ENCODE measurements at regions not wholly inside any gene's neighbourhood (a gene's known extent, or its start where the extent isn't known, plus 50 kb on each side); places are given as distances from the start of the nearest gene placed in this dataset.

GRCh38 chr13:22369840-22370239, 699.0 kb downstream of the FGF9 start:
- DNase-seq, result no peak

GRCh38 chr13:22372261-22372660, 701.4 kb downstream of the FGF9 start:
- DNase-seq, result no peak

GRCh38 chr13:22375151-22375550, 704.3 kb downstream of the FGF9 start:
- DNase-seq, result no peak

GRCh38 chr13:22387899-22388298, 717.0 kb downstream of the FGF9 start:
- no peak for DNase-seq

GRCh38 chr13:22399801-22400420, 729.0 kb downstream of the FGF9 start:
- DNase-seq, result no peak

- DNase-seq, result no peak
Measured at GRCh38 chr13:22402682-22403081, 731.8 kb downstream of the FGF9 start.

- DNase-seq, result no peak
Measured at GRCh38 chr13:22403144-22403543, 732.3 kb downstream of the FGF9 start.

- no peak for DNase-seq
Measured at GRCh38 chr13:22405891-22406290, 735.0 kb downstream of the FGF9 start.

GRCh38 chr13:22412452-22412851, 741.6 kb downstream of the FGF9 start:
- no peak for DNase-seq

- no peak for DNase-seq
Measured at GRCh38 chr13:22422023-22422422, 751.1 kb downstream of the FGF9 start.

- no peak for DNase-seq
Measured at GRCh38 chr13:22422712-22423111, 751.8 kb downstream of the FGF9 start.

GRCh38 chr13:22423261-22423660, 752.4 kb downstream of the FGF9 start:
- DNase-seq, result no peak

- no peak for DNase-seq
Measured at GRCh38 chr13:22425087-22425486, 754.2 kb downstream of the FGF9 start.

GRCh38 chr13:22427066-22427465, 753.7 kb upstream of the SGCG start:
- no peak for DNase-seq

GRCh38 chr13:22427783-22428182, 753.0 kb upstream of the SGCG start:
- no peak for DNase-seq

- DNase-seq, result no peak
Measured at GRCh38 chr13:22428188-22428828, 752.5 kb upstream of the SGCG start.

GRCh38 chr13:22432690-22433089, 748.1 kb upstream of the SGCG start:
- DNase-seq, result no peak

- DNase-seq, result no peak
Measured at GRCh38 chr13:22447132-22447886, 733.5 kb upstream of the SGCG start.

GRCh38 chr13:22449251-22449650, 731.5 kb upstream of the SGCG start:
- DNase-seq, result no peak

GRCh38 chr13:22451327-22451741, 729.4 kb upstream of the SGCG start:
- DNase-seq, result no peak

- DNase-seq, result peak; percentile 8 to 29
Measured at GRCh38 chr13:22454586-22454985, 726.2 kb upstream of the SGCG start.

GRCh38 chr13:22455036-22455435, 725.7 kb upstream of the SGCG start:
- peak in 1 of 2 experiments; percentile 8 for DNase-seq

GRCh38 chr13:22461854-22462490, 718.8 kb upstream of the SGCG start:
- no peak for DNase-seq

GRCh38 chr13:22463089-22463488, 717.7 kb upstream of the SGCG start:
- no peak for DNase-seq
